NCI-H2227 (cell line): ENCODE measurements at regions not wholly inside any gene's neighbourhood (a gene's known extent, or its start where the extent isn't known, plus 50 kb on each side); places are given as distances from the start of the nearest gene placed in this dataset.
"Not testable (repeated sequence)": the region's sequence is repeated elsewhere in the genome, so short reads cannot be mapped to it uniquely, and the experiment has no call there.

Source experiments
- DNase-seq: peaks from one replicate; lab custom pipeline; 2025; ENCODE audit not compliant: unreplicated experiment; lab: John Stamatoyannopoulos, UW

DNA sequence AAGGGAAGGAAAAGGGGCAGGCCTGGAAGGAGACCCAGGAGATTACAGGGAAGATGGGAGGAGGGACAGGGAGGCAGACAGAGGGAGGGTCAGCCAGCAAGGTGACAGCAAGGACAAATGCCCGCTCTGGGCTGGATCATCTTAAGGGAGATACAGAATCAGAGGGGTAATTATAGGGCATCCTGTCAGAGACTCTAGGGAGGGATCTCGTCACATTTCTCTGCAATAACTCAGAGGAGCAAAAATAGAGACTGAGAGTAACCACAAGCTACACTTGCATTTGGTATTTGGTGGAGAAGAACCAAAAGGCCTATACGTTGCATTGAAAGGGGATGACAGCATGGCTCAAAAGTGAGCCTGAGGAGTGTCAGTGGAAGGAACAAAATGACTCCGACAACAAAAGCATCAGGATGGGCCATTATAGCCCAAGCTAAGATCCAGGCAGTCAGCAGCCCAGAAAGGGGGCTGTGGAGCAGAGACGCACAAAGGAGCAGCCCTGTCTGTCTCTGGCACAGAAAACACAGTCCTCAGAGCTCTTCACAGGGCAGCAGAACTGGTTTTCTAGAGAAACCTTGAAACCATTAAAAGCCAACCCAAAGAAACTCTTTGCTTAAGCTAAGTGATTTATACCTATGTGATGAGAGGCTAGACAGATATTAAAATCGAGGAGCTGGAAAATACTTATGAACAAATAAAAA is 430.2 kb upstream of the VSTM2A start:
- no peak for DNase-seq

- no peak for DNase-seq
Observed at GRCh38 chr7:54112567-54112966, 429.6 kb upstream of the VSTM2A start.

GRCh38 chr7:54115028-54115763 is 427.0 kb upstream of the VSTM2A start:
- no peak for DNase-seq

DNA sequence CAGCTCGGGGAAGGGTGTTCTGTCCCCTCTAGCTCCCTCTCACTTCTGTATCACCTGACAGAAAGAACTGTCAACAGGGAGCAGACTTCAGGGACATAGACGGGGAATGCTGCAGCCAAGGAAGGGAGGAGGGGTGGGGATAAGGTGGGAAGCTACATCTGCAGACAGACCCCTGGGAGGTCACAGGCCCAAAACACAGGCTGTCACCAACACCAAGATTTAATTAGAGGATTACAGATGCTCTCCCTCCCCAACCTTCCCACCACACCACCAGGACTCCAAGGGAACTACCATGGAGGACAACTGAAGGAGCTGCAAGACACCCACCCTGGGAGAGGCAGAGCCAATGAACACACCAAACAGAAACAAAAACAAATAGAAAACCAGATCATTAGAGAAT is 425.2 kb upstream of the VSTM2A start:
- no peak for DNase-seq

- DNase-seq: no peak
Observed at GRCh38 chr7:54129035-54129434, 413.1 kb upstream of the VSTM2A start.

- DNase-seq: no peak
Observed at GRCh38 chr7:54141576-54141975, 400.6 kb upstream of the VSTM2A start.

GRCh38 chr7:54145716-54146115 is 396.5 kb upstream of the VSTM2A start:
- no peak for DNase-seq

DNA sequence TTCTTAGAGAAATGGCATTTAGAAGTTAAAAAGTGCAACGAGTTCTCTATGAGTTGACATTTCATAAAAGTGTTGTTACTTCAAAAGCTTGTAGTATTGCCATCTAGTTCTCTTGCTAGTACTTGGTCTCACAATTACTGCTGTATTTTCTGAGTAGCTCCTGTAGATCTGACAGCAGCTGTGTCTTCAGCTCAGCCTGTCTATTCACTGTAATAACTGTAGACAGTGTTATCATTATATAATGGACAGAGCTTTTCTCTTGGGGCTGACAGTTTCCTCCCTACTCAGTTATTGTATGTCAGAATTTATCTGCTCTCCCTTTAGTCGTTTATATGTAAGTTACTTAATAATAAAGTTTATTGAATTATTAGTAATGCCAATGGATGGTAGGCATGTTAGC is 388.7 kb upstream of the VSTM2A start:
- DNase-seq: no peak

- DNase-seq: no peak
Observed at GRCh38 chr7:54159088-54159487, 383.1 kb upstream of the VSTM2A start.

DNA sequence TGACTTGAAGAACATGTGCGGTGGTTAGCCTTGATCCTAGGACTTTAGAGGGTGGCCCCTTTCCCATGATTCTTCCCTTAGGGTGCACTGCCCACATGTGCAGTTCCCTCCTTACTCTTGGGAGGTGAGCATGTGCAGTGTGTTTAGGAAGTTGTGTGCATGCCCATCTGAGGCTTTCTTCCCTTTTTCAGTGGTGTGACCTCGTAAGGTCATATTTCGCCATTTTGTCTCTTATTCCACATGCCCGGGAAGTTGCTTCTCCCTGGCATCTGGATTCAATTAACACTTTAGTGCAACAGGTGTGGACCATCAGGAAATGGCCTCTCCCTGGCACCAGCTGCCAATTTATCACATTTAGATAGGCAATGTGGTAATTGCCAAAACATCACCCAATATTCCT is 380.6 kb upstream of the VSTM2A start:
- no peak for DNase-seq

DNA sequence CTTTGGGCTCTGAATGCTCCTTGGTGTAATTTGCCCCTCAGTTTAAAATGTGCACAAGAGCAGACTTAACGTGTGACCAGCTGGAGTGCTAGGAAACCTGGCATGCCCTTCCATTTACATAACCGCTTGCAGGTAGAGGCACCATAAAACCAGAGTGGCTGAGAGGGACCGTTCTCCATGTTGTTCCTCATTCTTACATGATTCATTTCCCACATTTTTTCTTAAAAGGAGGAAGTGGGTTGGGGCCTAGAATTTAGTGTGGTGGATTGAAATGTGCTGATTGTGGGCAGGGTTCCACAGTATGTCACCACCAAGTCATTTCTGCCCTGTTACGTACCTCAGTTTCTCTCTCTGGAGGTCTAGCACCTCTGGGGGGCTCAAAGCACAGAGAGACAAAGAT is 375.8 kb upstream of the VSTM2A start:
- DNase-seq: no peak

DNA sequence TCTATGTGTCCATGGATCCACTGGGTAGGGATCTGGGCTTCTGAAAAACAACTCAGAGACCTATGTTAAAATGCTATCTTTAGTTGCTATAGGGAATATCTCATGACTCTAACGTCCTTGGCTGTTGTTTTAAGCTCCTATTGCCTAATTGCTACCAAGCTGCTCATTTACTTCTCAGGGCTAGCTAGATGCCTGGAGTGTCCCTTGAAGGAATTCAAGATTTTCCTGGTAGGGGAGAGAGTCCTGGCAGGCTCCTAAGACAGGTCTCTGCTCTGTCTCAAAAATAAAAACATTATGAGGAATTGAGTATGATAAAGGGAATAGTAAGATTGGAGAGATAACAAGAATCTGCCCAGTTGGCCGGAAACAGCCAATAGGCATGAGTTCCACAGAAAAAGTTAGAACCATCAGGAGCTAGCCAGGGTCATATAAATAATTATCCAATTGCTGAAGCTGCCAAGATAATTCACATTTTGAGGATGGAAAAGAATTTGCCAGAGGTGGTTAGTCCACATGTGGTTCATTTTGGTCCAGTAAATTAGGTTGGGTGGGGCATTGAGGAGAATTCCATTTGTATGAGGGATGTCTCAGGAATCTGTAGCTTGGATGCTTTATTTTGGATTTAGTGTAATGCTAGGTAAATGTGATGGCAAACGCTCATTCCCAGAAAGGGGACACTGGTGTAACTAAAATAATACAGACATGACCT is 362.7 kb upstream of the VSTM2A start:
- no peak for DNase-seq

DNA sequence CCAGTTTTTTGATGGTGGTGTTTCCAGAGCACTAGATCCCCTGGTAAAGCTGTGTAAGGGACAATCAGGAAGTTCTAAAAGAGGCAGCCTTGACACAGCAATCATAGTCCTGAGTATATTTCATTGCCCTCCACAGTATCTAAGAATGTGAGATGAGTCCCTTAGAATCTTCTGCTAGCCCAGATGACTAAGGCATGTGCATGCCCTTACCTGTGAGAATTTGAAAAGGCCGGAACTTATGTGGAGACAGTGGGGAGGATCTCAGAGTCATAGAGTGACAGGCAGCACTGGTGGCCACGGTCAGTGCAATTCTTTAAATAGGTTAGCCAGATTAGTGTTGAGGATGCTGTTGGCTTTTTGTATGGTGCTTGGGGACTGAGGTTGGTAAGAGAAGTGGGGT is 361.4 kb upstream of the VSTM2A start:
- DNase-seq: no peak

GRCh38 chr7:54183055-54183454 is 359.1 kb upstream of the VSTM2A start:
- no peak for DNase-seq

DNA sequence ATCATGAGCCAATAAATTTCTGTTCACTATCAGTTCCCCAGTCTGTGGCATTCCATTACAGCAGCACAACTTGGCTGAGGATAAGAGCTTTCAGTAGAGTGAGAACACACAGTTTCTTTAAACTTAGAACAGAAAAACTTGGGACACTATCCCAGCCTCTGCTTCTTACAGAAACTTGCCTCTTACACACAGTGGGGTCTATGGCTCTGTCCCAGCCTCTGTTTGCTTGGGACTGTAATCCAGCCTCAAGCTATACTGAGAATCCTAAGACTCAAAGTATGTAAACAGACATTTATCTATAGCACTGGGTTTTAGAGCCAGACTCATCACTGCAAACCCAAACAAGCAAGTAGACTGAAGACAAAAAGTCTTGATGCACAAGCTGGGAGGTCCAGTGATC is 355.8 kb upstream of the VSTM2A start:
- no peak for DNase-seq

DNA sequence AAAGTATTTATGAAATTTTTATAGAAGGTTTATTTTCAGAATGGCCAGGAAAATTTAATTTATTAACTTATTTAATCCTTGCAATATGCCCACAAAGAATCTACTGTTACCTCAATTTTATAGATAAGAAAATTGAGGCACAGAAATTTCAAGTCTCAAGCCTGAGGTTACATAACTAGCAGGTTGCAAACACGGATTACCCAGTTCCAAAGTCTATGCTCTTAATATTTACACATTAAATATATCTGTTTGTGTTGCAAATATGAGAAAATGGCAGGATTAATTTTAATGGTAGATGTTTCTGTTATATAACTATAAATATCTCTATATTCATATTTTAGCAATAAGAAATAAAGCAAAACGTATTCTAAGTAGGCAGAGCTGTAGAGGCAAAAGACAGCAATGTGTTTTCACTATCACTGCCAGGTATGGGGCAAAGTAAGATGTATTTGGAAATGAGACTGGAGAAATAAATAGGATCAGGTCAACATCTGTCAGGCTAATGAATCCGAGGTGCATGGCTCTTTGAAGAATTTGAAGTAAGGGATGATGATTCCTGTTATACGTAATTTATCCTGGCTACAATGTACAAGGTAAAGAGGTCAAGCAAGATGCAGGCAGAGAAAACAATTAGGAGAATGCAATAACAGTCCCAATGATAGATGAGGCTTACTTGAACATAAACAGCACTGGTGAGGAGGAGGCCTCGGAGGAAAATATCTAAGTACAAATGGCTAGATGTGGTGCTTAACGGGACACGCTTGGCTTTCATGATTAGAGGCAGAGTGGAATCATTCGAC is 354.1 kb upstream of the VSTM2A start:
- no peak for DNase-seq

DNA sequence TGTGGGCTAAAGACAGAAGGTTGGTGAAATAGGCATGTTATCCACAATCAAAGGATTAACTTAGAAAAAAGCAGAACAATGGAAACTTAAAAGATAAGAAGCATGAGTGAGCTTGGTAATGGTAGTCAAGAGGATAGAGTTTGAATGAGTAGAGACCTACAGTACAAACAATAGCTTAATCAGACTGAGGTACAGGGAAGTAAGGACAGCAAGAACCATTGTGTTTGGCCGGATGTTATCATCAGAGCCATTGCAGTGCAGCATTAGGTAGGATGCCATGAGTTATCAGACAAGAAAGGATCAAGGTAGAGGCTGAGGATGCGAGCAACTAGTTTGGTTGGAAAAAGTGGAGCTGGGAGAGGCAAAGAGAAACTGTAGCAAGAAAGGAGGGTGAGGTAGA is 353.3 kb upstream of the VSTM2A start:
- no peak for DNase-seq

DNA sequence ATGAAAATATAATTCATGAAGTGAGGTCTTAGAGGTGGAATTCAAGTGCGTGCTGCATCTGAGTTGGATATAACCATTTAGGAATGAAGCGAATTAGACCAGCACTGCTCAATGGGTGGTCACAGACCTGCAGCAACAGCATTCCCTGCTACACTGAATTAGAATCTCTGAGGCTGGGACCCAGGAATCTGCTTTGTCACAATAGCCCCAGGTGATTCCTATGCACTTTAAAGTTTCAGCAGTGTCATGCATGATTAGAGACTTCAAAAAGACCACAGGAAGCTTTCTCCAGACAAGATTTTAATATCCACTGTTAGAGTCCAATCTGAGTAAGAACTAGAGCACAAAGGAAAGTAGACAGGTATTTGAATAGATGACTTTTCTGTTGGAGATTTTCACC is 352.8 kb upstream of the VSTM2A start:
- no peak for DNase-seq

- DNase-seq: no peak
Observed at GRCh38 chr7:54201501-54201900, 340.7 kb upstream of the VSTM2A start.

DNA sequence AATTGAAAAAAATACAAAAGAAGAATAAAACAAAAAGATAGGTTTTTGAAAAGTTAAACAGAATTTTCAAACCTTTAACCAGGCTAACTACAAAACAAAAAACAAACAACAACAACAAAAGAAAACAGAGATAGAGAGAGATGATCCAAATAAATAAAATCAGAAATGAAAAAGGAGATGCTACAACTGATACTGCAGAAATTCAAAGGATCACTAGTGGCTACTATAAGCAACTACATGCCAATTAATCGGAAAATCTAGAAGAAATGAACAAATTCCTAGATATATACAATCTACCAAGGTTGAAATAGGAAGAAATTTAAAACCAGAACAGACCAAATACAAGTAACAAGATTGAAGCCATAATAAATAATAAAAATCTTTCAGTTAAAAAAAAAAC is 326.8 kb upstream of the VSTM2A start:
- DNase-seq: no peak

- not testable (repeated sequence) for DNase-seq
Observed at GRCh38 chr7:54226030-54226429, 316.1 kb upstream of the VSTM2A start.
